Lung microvascular endothelial cell (primary cell): ENCODE measurements at regions not wholly inside any gene's neighbourhood (a gene's known extent, or its start where the extent isn't known, plus 50 kb on each side); places are given as distances from the start of the nearest gene placed in this dataset.
"Not testable (repeated sequence)": the region's sequence is repeated elsewhere in the genome, so short reads cannot be mapped to it uniquely, and the experiment has no call there.

Experiments used
- DNase-seq, 2 donors: peaks; one replicate each; pipeline versions ENCODE4 v3.0.0 to v3.0.0-alpha.2; 2010; ENCODE audit warnings: low read depth in 2 of 2

- DNase-seq, result no peak
These were observed 1068.9 kb downstream of the NXPH1 start for GRCh38 chr7:9502269-9502668.

- DNase-seq, result no peak
These were observed 1071.3 kb downstream of the NXPH1 start for GRCh38 chr7:9504678-9505077.

DNA sequence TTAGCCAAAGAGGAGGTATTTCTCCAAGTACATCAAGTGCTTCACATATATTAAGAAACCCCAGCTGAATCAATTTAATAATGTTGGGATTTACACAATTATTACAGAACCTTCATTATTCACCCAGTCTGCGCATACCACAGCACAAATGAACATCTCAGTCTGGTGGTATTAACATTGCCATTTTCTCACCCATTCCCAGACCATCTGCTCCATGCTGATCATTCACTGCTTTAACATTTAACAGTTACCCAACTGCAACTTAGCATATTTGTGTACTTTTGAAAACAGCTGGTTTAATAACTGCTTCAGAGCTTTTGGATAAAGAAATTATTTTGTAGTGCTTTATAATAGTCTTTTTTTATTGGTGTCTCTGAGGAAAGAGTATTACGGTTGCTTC is 1072.1 kb downstream of the NXPH1 start:
- DNase-seq, result no peak

DNA sequence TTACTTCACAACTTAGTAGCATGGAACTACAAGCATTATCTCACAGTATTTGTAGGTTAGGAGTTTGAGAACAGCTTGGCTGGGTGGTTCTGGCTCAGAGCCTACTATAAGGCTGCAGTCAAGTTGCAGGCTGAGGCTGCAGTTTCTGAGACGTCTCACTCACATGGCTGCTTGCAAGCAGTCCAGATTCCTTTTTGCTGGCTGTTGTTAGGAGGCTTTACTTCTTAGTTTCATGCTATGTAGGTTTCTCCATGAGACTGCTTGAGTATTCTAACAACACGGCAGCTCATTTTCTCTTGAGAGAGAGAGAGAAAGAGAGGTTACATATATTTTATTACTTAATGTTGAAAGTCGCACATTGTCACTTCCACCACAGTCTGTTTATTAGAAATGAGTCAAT is 1073.9 kb downstream of the NXPH1 start:
- no peak for DNase-seq

DNA sequence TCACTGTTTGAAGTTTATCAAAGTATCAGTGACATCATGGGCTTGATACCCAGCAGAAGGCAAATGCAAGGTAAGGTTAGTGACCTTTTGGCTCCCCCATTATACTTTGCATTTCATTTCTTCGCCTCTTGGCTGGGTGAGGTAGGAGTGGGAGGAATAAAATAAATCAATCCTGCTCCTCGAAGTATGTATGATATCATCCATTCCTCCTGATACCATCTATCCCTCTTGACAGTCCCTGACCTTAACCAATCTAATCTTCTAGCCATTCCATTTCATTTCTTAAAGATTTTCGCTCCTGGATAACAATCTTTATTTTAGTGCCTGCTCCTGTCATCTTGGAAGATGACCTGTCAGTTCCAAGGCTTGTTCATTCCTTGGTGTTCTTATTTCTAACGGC is 1083.3 kb downstream of the NXPH1 start:
- DNase-seq, result no peak

GRCh38 chr7:9523579-9523978 is 1090.2 kb downstream of the NXPH1 start:
- no peak for DNase-seq

GRCh38 chr7:9552431-9552830 is 1119.0 kb downstream of the NXPH1 start:
- not testable (repeated sequence) for DNase-seq

GRCh38 chr7:9557853-9558252 is 1124.4 kb downstream of the NXPH1 start:
- DNase-seq, result no peak

DNA sequence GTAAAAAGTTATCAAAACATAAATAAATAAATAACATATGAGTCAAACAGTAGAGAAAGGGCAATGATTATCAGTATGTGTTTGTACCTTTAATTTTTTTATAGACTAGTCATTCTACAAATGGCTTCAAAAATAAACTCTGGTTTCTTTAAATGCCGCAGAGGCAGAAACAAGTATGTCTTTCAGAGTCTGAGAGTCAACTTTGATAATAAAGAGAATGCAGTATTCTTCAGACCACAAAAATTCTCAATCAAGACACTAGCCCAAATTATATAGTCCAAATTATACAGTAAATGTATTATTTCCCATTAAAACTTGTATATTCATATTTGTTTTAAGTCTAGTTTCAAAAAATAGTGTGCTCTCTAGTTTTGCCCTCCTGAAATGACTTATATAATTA is 1142.3 kb downstream of the NXPH1 start:
- DNase-seq, result no peak

DNA sequence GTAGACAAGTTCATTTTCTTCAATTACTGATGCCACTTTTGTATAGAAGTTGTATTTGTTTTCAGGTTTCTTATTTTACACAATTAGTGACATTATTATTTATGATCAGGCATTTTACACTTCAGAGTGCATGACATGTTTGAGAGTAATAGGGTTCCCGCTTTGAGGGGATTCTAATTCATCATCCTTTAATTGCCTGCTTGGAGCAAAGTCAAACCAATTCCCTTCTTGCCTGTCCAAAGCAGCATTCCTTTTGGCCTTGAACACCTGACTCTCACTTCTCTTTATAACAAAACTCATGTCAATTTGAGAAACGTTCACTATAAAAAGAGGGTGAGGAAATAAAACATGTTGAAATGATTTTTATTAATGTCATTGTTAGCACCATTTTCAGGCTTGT is 1149.4 kb downstream of the NXPH1 start:
- DNase-seq, result no peak

DNA sequence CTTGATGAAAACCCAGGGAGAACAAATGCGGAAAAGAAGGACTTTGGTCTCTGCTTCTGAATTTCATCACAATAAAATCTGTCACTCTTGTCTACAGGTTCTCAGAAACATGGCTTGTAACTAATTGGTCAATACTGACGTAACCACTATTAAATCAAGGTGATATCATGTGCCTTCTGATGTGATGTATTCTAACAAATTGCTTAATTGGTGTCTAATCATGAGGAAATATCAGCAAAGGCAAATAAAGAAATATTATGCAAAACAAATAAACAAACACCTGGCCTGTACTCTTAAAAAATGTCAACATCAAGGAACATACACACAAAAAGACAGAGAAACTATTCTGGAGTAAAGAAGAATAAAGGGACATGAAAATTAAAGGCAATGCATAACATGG is 1165.0 kb downstream of the NXPH1 start:
- no peak for DNase-seq

GRCh38 chr7:9600974-9601373 is 1167.6 kb downstream of the NXPH1 start:
- DNase-seq, result no peak

DNA sequence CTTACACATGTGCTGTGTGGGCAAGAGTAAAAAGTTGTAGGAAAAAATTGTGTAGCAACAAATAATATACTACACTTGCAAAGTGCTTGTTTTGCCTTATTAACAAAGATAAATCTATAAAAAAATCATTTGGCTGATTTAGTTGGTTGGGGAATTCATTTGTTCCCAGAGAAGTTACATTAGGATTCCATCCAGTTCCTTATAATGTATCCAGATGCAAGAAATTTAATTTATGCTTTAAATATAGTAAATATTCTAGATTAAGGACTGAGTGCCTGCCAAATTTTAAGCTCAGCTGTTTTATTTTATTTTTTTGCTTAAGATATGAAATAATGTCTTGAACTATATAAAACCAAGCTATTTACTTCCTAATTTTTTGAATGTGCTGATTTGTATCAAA is 1169.9 kb downstream of the NXPH1 start:
- DNase-seq, result no peak

GRCh38 chr7:9608560-9608959 is 1175.2 kb downstream of the NXPH1 start:
- DNase-seq, result no peak

GRCh38 chr7:9620899-9621298 is 1187.5 kb downstream of the NXPH1 start:
- not testable (repeated sequence) for DNase-seq

- not testable (repeated sequence) for DNase-seq
These were observed 1188.0 kb downstream of the NXPH1 start for GRCh38 chr7:9621306-9621902.

DNA sequence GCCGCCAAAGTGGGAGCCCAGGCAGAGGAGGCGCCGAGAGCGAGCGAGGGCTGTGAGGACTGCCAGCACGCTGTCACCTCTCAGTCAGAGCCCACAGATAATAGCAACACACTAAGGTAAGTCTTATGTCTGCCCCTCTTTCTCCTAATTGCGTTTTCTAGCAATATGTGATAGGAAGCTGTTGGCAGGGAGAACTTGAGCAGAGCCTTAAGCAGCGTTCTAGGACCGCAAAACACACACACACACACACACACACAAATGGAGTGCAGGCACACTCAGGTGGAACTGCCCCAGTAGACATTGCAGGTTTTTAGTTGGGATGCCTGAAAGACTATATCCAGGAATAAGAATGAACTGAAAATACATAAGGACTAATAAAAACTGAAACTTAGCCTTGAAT is 1188.5 kb downstream of the NXPH1 start:
- DNase-seq, result no peak

DNA sequence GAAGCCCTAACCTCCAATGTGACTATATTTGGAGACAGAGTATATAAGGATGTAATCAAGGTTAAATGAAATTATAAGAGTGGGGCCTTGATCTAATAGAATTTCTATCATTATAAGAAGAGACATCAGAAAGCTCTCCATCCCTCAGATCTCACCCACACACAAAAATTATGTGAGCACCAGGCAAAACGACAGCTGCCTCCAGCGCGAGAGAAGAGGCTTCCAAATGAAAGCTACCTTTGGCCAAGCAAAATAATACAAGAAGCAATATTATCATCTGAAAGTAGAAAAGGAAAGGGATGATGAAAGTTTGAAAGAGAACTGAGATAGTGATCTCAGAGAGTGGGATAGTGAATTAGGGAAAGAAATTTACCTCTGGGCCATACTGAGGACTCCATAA is 1192.5 kb downstream of the NXPH1 start:
- no peak for DNase-seq

- DNase-seq, result no peak
These were observed 1212.3 kb downstream of the NXPH1 start for GRCh38 chr7:9645756-9646155.

GRCh38 chr7:9657257-9657656 is 1223.8 kb downstream of the NXPH1 start:
- no peak for DNase-seq

GRCh38 chr7:9671979-9672917 is 1238.8 kb downstream of the NXPH1 start:
- no peak for DNase-seq

- DNase-seq, result no peak
These were observed 1247.3 kb downstream of the NXPH1 start for GRCh38 chr7:9680713-9681112.

DNA sequence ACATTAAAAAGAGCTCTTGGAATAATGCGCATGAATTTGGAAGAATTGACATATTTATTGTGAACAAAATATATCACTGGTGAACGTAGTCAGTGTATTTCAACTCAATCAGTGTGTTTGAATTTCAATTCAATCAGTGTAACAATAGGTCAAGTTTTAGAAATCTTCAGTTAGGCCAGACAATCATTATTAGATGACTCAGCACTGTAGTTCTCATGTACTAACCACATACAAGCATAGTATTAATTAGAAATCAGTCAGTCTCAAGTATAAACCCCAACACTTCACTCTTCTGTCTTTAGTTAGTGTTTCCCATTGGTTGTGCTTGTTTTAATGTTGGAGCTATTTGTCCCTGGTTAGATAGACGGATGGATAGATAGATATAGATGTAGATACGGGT is 1247.9 kb downstream of the NXPH1 start:
- no peak for DNase-seq
